ENCODE measurements at regions not wholly inside any gene's neighbourhood (a gene's known extent, or its start where the extent isn't known, plus 50 kb on each side); places are given as distances from the start of the nearest gene placed in this dataset.

- Histone ChIP-seq H3K79me2 (ENCODE audit: insufficient read depth, low read length) (no peaks in the 10 kb centered on the region), H3K27ac (ENCODE audit: low read depth, low read length) (no peak overlapping the region), H3K4me3 (replicated peaks in 1 of 2; ENCODE audit: low read depth in 1 of 2, low read length in 2 of 2) (no peak overlapping the region), H3K4me2 (ENCODE audit: low read length) (no peak overlapping the region), H4K20me1 (ENCODE audit: insufficient read depth) (no peaks in the 10 kb centered on the region), H3K9me2 (ENCODE audit: insufficient read depth) (no peaks in the 10 kb centered on the region), H3K27me3 (ENCODE audit: insufficient read depth, low read length) (peaks cover 6% of the 10 kb centered on the region; the same call in 1 of the 2 replicates), H3K9me3 (ENCODE audit: control insufficient read depth in 1 of 2, insufficient read depth in 1 of 2, low read depth in 1 of 2, low read length in 2 of 2) (no peaks in the 10 kb centered on the region), H3K9ac (ENCODE audit: low read length) (no peak overlapping the region), H3K36me3 (ENCODE audit: control insufficient read depth in 1 of 2, insufficient read depth in 2 of 2, low read length in 2 of 2) (no peaks in the 10 kb centered on the region), H2AFZ (ENCODE audit: low read depth, low read length, poor library complexity, severe bottlenecking) (no peak overlapping the region), H3K4me1 (ENCODE audit: control insufficient read depth in 1 of 2, insufficient read depth in 2 of 2, low read length in 2 of 2) (peaks cover 0 to 5% of the 10 kb centered on the region in 2 experiments; a peak in 1 of 4 replicates)
- DNase-seq (ENCODE audit: low read depth, low spot score) = no peak
- no peak for ATAC-seq
- ChIA-PET POLR2A (no interaction called here), RAD21 (ENCODE audit: low non-redundant PET in 1 of 2, low total read pairs in 2 of 2, uncharacterized antibody in 2 of 2, unreplicated experiment in 2 of 2) (no interaction called here), CTCF (interaction anchor here (2.0 kb wide), 1 partner anchor 31 kb away, joined by 8 read pairs; no protein-coding TSS in a partner anchor)
- intact Hi-C loops (cut with micrococcal nuclease) = no loop called here
- no peak for TF ChIP-seq YY1 (IDR thresholded peaks at IDR 0.05; ENCODE audit: extremely low read depth, insufficient replicate concordance, low read depth, low read length)
- TF ChIP-seq POLR2A (IDR thresholded peaks at IDR 0.05; ENCODE audit: borderline replicate concordance, extremely low read depth, insufficient read depth, insufficient read length) = no peak
- TF ChIP-seq ATF3 (IDR thresholded peaks at IDR 0.05) = no peak
- no peak for TF ChIP-seq ZNF274 (IDR thresholded peaks at IDR 0.05; ENCODE audit: low read depth, low read length)
- TF ChIP-seq EZH2 (IDR thresholded peaks at IDR 0.05) = no peak
- TF ChIP-seq, protein P1, sequence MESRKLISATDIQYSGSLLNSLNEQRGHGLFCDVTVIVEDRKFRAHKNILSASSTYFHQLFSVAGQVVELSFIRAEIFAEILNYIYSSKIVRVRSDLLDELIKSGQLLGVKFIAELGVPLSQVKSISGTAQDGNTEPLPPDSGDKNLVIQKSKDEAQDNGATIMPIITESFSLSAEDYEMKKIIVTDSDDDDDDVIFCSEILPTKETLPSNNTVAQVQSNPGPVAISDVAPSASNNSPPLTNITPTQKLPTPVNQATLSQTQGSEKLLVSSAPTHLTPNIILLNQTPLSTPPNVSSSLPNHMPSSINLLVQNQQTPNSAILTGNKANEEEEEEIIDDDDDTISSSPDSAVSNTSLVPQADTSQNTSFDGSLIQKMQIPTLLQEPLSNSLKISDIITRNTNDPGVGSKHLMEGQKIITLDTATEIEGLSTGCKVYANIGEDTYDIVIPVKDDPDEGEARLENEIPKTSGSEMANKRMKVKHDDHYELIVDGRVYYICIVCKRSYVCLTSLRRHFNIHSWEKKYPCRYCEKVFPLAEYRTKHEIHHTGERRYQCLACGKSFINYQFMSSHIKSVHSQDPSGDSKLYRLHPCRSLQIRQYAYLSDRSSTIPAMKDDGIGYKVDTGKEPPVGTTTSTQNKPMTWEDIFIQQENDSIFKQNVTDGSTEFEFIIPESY (IDR thresholded peaks at IDR 0.05; ENCODE audit: extremely low read depth, insufficient replicate concordance, low read length) = no peak
- TF ChIP-seq SRF (IDR thresholded peaks at IDR 0.05; ENCODE audit: low read depth) = no peak
- TF ChIP-seq, protein P2, sequence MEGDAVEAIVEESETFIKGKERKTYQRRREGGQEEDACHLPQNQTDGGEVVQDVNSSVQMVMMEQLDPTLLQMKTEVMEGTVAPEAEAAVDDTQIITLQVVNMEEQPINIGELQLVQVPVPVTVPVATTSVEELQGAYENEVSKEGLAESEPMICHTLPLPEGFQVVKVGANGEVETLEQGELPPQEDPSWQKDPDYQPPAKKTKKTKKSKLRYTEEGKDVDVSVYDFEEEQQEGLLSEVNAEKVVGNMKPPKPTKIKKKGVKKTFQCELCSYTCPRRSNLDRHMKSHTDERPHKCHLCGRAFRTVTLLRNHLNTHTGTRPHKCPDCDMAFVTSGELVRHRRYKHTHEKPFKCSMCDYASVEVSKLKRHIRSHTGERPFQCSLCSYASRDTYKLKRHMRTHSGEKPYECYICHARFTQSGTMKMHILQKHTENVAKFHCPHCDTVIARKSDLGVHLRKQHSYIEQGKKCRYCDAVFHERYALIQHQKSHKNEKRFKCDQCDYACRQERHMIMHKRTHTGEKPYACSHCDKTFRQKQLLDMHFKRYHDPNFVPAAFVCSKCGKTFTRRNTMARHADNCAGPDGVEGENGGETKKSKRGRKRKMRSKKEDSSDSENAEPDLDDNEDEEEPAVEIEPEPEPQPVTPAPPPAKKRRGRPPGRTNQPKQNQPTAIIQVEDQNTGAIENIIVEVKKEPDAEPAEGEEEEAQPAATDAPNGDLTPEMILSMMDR (IDR thresholded peaks at IDR 0.05 in 2 of 3, conservative IDR thresholded peaks at IDR 0.05 in 1 of 3; ENCODE audit: borderline replicate concordance in 1 of 3, insufficient read depth in 1 of 3, low read depth in 2 of 3, low read length in 2 of 3) = no peak
- no peak for TF ChIP-seq POLR2AphosphoS5 (IDR thresholded peaks at IDR 0.05; ENCODE audit: low read depth, low read length)
- no peak for TF ChIP-seq JUND (IDR thresholded peaks at IDR 0.05)
- TF ChIP-seq ZFX (IDR thresholded peaks at IDR 0.05) = no peak
- TF ChIP-seq SIN3A (IDR thresholded peaks at IDR 0.05; ENCODE audit: low read depth) = no peak
- no peak for TF ChIP-seq SP1 (IDR thresholded peaks at IDR 0.05; ENCODE audit: low read depth)
- no peak for TF ChIP-seq FOSL1 (IDR thresholded peaks at IDR 0.05; ENCODE audit: low read depth)
- TF ChIP-seq MAX (IDR thresholded peaks at IDR 0.05) = no peak
- TF ChIP-seq TCF7L2 (IDR thresholded peaks at IDR 0.05; ENCODE audit: borderline replicate concordance, extremely low read depth, insufficient read depth, insufficient read length) = no peak
- no peak for TF ChIP-seq EGR1 (IDR thresholded peaks at IDR 0.05; ENCODE audit: low read depth)
- BruUV-seq (replicated peaks) = no TSS peak
These were observed 148.2 kb downstream of the PTPRU start for GRCh38 chr1:29384496-29385015.

Data from HCT116 (cell line).